ENCODE measurements at regions not wholly inside any gene's neighbourhood (a gene's known extent, or its start where the extent isn't known, plus 50 kb on each side); places are given as distances from the start of the nearest gene placed in this dataset.
"Not testable (repeated sequence)": the region's sequence is repeated elsewhere in the genome, so short reads cannot be mapped to it uniquely, and the experiment has no call there.

- Histone ChIP-seq H3K9me3 (no peaks in the 10 kb centered on the region), H3K4me1 (no peaks in the 10 kb centered on the region), H3K4me3 (no peak overlapping the region), H3K27ac (no peak overlapping the region), H3K36me3 (no peaks in the 10 kb centered on the region), H3K27me3 (no peaks in the 10 kb centered on the region)
- no peak for DNase-seq (ENCODE audit: low spot score in 2 of 2)
- no peak for TF ChIP-seq EP300 (IDR thresholded peaks at IDR 0.05)
- no peak for TF ChIP-seq CTCF (IDR thresholded peaks at IDR 0.05)
- no peak for TF ChIP-seq POLR2A (IDR thresholded peaks at IDR 0.05)
- WGBS, 2 donors: 58 to 64% methylated on average over 2 of the region's 2 CpGs
Observed at GRCh38 chr7:53351681-53352080, 316.2 kb downstream of the POM121L12 start.

GRCh38 chr7:53358269-53358668, 322.8 kb downstream of the POM121L12 start:
- WGBS, 2 donors: 75 to 76% methylated on average over 2 of the region's 2 CpGs
- no peak for TF ChIP-seq EP300 (IDR thresholded peaks at IDR 0.05)
- TF ChIP-seq CTCF (IDR thresholded peaks at IDR 0.05): no peak
- no peak for TF ChIP-seq POLR2A (IDR thresholded peaks at IDR 0.05)

GRCh38 chr7:53383131-53383530, 347.7 kb downstream of the POM121L12 start:
- no peak for TF ChIP-seq CTCF (IDR thresholded peaks at IDR 0.05)
- TF ChIP-seq EP300 (IDR thresholded peaks at IDR 0.05): no peak
- no peak for TF ChIP-seq POLR2A (IDR thresholded peaks at IDR 0.05)
- 89 to 92% methylated on average over 3 of the region's 3 CpGs for whole genome bisulfite sequencing, 2 donors
- DNase-seq (ENCODE audit: low spot score in 2 of 2): no peak

More at GRCh38 chr7:53358269-53358668, 322.8 kb downstream of the POM121L12 start:
- Histone ChIP-seq H3K27me3 (no peaks in the 10 kb centered on the region), H3K27ac (no peak overlapping the region), H3K4me3 (no peak overlapping the region), H3K36me3 (no peaks in the 10 kb centered on the region), H3K4me1 (no peaks in the 10 kb centered on the region), H3K9me3 (no peaks in the 10 kb centered on the region)
- DNase-seq (ENCODE audit: low spot score in 2 of 2): no peak

GRCh38 chr7:53385239-53385638, 349.8 kb downstream of the POM121L12 start:
- H3K4me1 ChIP-seq; H3K36me3 ChIP-seq; H3K9me3 ChIP-seq; H3K27ac ChIP-seq; H3K27me3 ChIP-seq; H3K4me3 ChIP-seq; DNase-seq (ENCODE audit: low spot score in 2 of 2): not testable (repeated sequence)
- WGBS, 2 donors: 97 to 100% methylated on average over 5 to 13 of the region's 19 CpGs

More at GRCh38 chr7:53383131-53383530, 347.7 kb downstream of the POM121L12 start:
- peaks cover 0 to 5% (median 0%) of the 10 kb centered on the region in 4 donors for H3K9me3 ChIP-seq
- no peak overlapping the region for H3K4me3 ChIP-seq
- H3K27ac ChIP-seq: no peak overlapping the region
- no peaks in the 10 kb centered on the region for H3K36me3 ChIP-seq
- no peaks in the 10 kb centered on the region for H3K27me3 ChIP-seq
- H3K4me1 ChIP-seq: no peaks in the 10 kb centered on the region

- DNase-seq (ENCODE audit: low spot score in 2 of 2): no peak
- no peak overlapping the region for H3K27ac ChIP-seq
- no peaks in the 10 kb centered on the region for H3K4me1 ChIP-seq
- WGBS, 2 donors: 89 to 92% methylated on average over 11 to 12 of the region's 12 CpGs
- no peaks in the 10 kb centered on the region for H3K36me3 ChIP-seq
- H3K9me3 ChIP-seq: peaks cover 0 to 5% (median 0%) of the 10 kb centered on the region in 4 donors
- TF ChIP-seq POLR2A (IDR thresholded peaks at IDR 0.05): no peak
- no peaks in the 10 kb centered on the region for H3K27me3 ChIP-seq
- H3K4me3 ChIP-seq: no peak overlapping the region
Observed at GRCh38 chr7:53387515-53387914, 352.1 kb downstream of the POM121L12 start.

GRCh38 chr7:53397911-53398310, 362.5 kb downstream of the POM121L12 start:
- DNase-seq (ENCODE audit: low spot score in 2 of 2): no peak
- Histone ChIP-seq H3K4me1 (no peaks in the 10 kb centered on the region), H3K9me3 (no peaks in the 10 kb centered on the region), H3K27me3 (no peaks in the 10 kb centered on the region), H3K4me3 (no peak overlapping the region), H3K36me3 (no peaks in the 10 kb centered on the region), H3K27ac (no peak overlapping the region)
- WGBS, 2 donors: 66 to 76% methylated on average over 2 of the region's 2 CpGs
- TF ChIP-seq CTCF (IDR thresholded peaks at IDR 0.05): no peak
- no peak for TF ChIP-seq EP300 (IDR thresholded peaks at IDR 0.05)
- no peak for TF ChIP-seq POLR2A (IDR thresholded peaks at IDR 0.05)
